ENCODE measurements at regions not wholly inside any gene's neighbourhood (a gene's known extent, or its start where the extent isn't known, plus 50 kb on each side); places are given as distances from the start of the nearest gene placed in this dataset.

DNA sequence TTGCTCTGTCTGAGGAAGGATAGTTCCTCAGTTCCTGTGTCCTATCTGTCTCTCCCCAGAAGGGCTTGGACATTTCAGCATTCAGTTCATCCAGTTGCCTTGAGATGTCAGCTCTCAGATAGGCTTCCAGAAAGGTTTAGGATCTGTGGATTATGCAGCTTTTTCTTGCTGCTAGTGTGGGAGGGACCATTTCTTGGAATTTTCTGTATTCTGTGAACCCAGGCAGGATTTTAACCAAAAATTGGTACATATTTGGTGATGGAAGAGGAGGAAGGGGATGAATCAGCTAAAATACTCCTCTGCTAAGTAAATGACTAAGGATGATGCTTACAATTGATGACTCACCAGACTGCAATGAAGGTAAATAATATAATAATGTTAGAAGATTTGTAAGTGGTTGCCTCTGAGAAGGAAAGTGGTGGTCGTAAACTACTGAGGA, 58.6 kb upstream of the DOCK10 start:
- ChIA-PET CTCF (no interaction called here), SMC1A (ENCODE audit: uncharacterized antibody, unreplicated experiment) (no interaction called here), POLR2A (no interaction called here), RAD21 (ENCODE audit: unreplicated experiment) (no interaction called here)
- intact Hi-C loops (cut with micrococcal nuclease; ENCODE audit: unreplicated experiment): no loop called here
- no TSS peak for BruUV-seq (replicated peaks)
- H3K27me3 ChIP-seq (replicated peaks in 1 of 2; ENCODE audit: control insufficient read depth in 2 of 2, insufficient read depth in 2 of 2, low read length in 1 of 2): no peaks in the 10 kb centered on the region
- no peak overlapping the region for H3K4me2 ChIP-seq (ENCODE audit: control insufficient read depth, insufficient read depth)
- no peak overlapping the region for H2AFZ ChIP-seq (ENCODE audit: control insufficient read depth, low read depth, low read length)
- in situ Hi-C loops (cut with MboI): no loop called here
- no peak overlapping the region for H3K9ac ChIP-seq (ENCODE audit: control insufficient read depth, insufficient read depth, low read length)
- H3K79me2 ChIP-seq (ENCODE audit: control insufficient read depth, insufficient read depth, low read length): no peaks in the 10 kb centered on the region
- ATAC-seq (no peak), DNase-seq (ENCODE audit: low read depth, low spot score) (no peak), FAIRE-seq (no peak)
- TF ChIP-seq ZNF274 (IDR thresholded peaks at IDR 0.05; ENCODE audit: insufficient read depth, insufficient read length) (no peak), CBX3 (IDR thresholded peaks at IDR 0.05; ENCODE audit: borderline replicate concordance, low read depth) (no peak), JUND (IDR thresholded peaks at IDR 0.05; ENCODE audit: low read depth, low read length) (no peak), ZNF384 (IDR thresholded peaks at IDR 0.05; ENCODE audit: borderline replicate concordance, low read depth, low read length) (no peak)
- TF ChIP-seq, protein P1, sequence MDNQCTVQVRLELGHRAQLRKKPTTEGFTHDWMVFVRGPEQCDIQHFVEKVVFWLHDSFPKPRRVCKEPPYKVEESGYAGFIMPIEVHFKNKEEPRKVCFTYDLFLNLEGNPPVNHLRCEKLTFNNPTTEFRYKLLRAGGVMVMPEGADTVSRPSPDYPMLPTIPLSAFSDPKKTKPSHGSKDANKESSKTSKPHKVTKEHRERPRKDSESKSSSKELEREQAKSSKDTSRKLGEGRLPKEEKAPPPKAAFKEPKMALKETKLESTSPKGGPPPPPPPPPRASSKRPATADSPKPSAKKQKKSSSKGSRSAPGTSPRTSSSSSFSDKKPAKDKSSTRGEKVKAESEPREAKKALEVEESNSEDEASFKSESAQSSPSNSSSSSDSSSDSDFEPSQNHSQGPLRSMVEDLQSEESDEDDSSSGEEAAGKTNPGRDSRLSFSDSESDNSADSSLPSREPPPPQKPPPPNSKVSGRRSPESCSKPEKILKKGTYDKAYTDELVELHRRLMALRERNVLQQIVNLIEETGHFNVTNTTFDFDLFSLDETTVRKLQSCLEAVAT (IDR thresholded peaks at IDR 0.05): no peak
- no peak overlapping the region for H3K27ac ChIP-seq (ENCODE audit: control insufficient read depth, insufficient read depth)
- no peaks in the 10 kb centered on the region for H4K20me1 ChIP-seq (ENCODE audit: control insufficient read depth, insufficient read depth)
- H3K9me3 ChIP-seq (replicated peaks; ENCODE audit: control insufficient read depth, insufficient read depth, low read length): no peaks in the 10 kb centered on the region
- H3K4me3 ChIP-seq: no peak overlapping the region
- WGBS (ENCODE audit: insufficient coverage, insufficient replicate concordance, low lambda C conversion rate, missing lambda C conversion rate): 0% methylated on average over 1 of the region's 1 CpG
- H3K36me3 ChIP-seq (ENCODE audit: control insufficient read depth in 2 of 2, insufficient read depth in 2 of 2, low read length in 1 of 2): no peaks in the 10 kb centered on the region
- no peaks in the 10 kb centered on the region for H3K4me1 ChIP-seq (ENCODE audit: control insufficient read depth, insufficient read depth, low read length)

DNA sequence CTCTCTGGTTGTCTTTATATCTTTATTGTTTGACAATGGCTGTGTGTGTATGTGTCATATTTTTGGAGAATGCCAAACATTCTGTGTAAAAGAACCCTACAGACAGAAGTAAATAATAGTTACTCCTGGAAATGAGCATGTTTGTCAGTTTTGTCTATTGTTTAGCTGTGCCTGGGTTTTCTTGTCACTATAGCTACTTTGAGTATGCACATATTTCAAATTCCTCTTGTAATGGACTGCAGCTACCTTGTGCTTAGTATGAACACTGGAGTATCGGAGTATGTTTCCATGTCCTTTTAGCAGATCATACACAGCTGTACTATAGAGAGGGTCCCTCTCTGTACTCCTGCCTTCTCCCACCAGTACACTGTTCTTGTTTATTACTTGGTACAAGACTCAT, 58.0 kb upstream of the DOCK10 start:
- intact Hi-C loops (cut with micrococcal nuclease; ENCODE audit: unreplicated experiment): no loop called here
- no peak overlapping the region for H2AFZ ChIP-seq (ENCODE audit: control insufficient read depth, low read depth, low read length)
- H4K20me1 ChIP-seq (ENCODE audit: control insufficient read depth, insufficient read depth): no peaks in the 10 kb centered on the region
- no TSS peak for BruUV-seq (replicated peaks)
- no peaks in the 10 kb centered on the region for H3K4me1 ChIP-seq (ENCODE audit: control insufficient read depth, insufficient read depth, low read length)
- H3K27ac ChIP-seq (ENCODE audit: control insufficient read depth, insufficient read depth): no peak overlapping the region
- H3K36me3 ChIP-seq (ENCODE audit: control insufficient read depth in 2 of 2, insufficient read depth in 2 of 2, low read length in 1 of 2): no peaks in the 10 kb centered on the region
- in situ Hi-C loops (cut with MboI): no loop called here
- no peak for ATAC-seq
- ChIA-PET CTCF (no interaction called here), RAD21 (ENCODE audit: unreplicated experiment) (no interaction called here), POLR2A (no interaction called here), SMC1A (ENCODE audit: uncharacterized antibody, unreplicated experiment) (no interaction called here)
- H3K9ac ChIP-seq (ENCODE audit: control insufficient read depth, insufficient read depth, low read length): no peak overlapping the region
- DNase-seq (ENCODE audit: low read depth, low spot score): no peak
- no peak for FAIRE-seq
- H3K79me2 ChIP-seq (ENCODE audit: control insufficient read depth, insufficient read depth, low read length): no peaks in the 10 kb centered on the region
- H3K4me2 ChIP-seq (ENCODE audit: control insufficient read depth, insufficient read depth): no peak overlapping the region
- WGBS (ENCODE audit: insufficient coverage, insufficient replicate concordance, low lambda C conversion rate, missing lambda C conversion rate): 87% methylated on average over 1 of the region's 1 CpG
- no peak overlapping the region for H3K4me3 ChIP-seq
- no peaks in the 10 kb centered on the region for H3K27me3 ChIP-seq (replicated peaks in 1 of 2; ENCODE audit: control insufficient read depth in 2 of 2, insufficient read depth in 2 of 2, low read length in 1 of 2)
- H3K9me3 ChIP-seq (replicated peaks; ENCODE audit: control insufficient read depth, insufficient read depth, low read length): no peaks in the 10 kb centered on the region
- TF ChIP-seq CBX3 (IDR thresholded peaks at IDR 0.05; ENCODE audit: borderline replicate concordance, low read depth) (no peak), SRF (IDR thresholded peaks at IDR 0.05; ENCODE audit: low read depth in 2 of 2, low read length in 2 of 2) (no peak), CREM (IDR thresholded peaks at IDR 0.05; ENCODE audit: low read depth) (no peak), NRF1 (conservative IDR thresholded peaks at IDR 0.05; ENCODE audit: low read depth, low read length) (no peak), NFYB (IDR thresholded peaks at IDR 0.05; ENCODE audit: insufficient read depth, low read depth, low read length) (no peak), NFXL1 (IDR thresholded peaks at IDR 0.05; ENCODE audit: borderline replicate concordance) (no peak)
- TF ChIP-seq, protein P2, sequence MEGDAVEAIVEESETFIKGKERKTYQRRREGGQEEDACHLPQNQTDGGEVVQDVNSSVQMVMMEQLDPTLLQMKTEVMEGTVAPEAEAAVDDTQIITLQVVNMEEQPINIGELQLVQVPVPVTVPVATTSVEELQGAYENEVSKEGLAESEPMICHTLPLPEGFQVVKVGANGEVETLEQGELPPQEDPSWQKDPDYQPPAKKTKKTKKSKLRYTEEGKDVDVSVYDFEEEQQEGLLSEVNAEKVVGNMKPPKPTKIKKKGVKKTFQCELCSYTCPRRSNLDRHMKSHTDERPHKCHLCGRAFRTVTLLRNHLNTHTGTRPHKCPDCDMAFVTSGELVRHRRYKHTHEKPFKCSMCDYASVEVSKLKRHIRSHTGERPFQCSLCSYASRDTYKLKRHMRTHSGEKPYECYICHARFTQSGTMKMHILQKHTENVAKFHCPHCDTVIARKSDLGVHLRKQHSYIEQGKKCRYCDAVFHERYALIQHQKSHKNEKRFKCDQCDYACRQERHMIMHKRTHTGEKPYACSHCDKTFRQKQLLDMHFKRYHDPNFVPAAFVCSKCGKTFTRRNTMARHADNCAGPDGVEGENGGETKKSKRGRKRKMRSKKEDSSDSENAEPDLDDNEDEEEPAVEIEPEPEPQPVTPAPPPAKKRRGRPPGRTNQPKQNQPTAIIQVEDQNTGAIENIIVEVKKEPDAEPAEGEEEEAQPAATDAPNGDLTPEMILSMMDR (IDR thresholded peaks at IDR 0.05 in 2 of 3, conservative IDR thresholded peaks at IDR 0.05 in 1 of 3; ENCODE audit: control insufficient read depth in 2 of 3, extremely low read depth in 1 of 3, insufficient read depth in 1 of 3, low read depth in 3 of 3, low read length in 3 of 3): no peak
- TF ChIP-seq, protein P3, sequence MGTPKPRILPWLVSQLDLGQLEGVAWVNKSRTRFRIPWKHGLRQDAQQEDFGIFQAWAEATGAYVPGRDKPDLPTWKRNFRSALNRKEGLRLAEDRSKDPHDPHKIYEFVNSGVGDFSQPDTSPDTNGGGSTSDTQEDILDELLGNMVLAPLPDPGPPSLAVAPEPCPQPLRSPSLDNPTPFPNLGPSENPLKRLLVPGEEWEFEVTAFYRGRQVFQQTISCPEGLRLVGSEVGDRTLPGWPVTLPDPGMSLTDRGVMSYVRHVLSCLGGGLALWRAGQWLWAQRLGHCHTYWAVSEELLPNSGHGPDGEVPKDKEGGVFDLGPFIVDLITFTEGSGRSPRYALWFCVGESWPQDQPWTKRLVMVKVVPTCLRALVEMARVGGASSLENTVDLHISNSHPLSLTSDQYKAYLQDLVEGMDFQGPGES (IDR thresholded peaks at IDR 0.05): no peak
